GM21576 (cell line): ENCODE measurements at regions not wholly inside any gene's neighbourhood (a gene's known extent, or its start where the extent isn't known, plus 50 kb on each side); places are given as distances from the start of the nearest gene placed in this dataset.

Experiments
- ATAC-seq: cut with Tn5 transposase; IDR thresholded peaks from one replicate; pipeline ENCODE4 v1.9.1; 2021; ENCODE audit warnings: mild to moderate bottlenecking, moderate library complexity; ENCODE audit not compliant: unreplicated experiment

DNA sequence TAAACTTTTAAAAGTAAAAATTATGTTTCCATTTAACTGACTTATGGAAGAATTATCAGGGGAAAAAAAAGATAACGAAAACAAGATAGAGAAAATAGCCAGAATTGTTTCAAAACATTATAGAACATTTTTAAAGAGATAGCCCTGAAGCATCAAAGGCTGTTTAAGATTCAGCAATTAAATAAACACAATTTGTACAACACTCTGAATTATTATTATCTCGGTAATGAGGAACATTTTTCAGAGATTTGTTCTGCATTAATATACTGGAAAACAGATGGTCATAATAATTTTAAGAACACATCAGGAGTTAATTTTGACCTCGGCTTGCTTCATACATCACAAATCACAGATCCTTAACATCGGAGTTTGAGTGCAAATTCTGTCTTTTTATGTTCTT, 643.8 kb downstream of the SORCS1 start:
- ATAC-seq, result no peak

DNA sequence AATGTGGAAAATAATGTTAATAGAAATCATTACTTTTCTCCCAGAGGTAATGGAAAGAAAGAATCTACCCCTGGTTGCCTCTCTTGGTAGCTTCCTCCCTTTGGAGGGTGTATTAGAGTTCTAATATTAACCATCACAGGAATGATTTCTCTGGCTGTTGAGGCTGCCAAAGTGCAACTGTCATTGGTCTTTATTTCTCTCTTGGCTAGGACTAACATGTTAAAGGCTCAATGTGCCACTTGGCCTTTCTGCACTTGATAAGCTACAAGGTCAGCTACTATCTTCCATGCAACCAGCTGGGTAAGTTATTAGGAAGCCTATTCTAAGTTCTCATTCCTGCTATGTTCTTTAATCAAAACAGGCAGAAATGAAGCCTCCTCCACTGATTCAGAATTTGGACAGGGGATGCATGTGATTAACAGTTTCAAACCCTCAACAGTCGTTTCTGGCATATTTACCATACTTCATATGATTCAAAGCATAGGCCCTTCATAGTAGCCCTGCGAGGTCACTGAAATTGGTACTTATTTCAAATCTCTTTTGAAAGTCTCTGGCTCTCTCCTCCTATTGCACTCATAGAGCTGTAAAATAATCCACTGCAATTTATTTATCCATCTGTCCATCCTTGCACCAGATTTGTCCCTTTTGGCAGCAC, 645.0 kb downstream of the SORCS1 start:
- no peak for ATAC-seq

- ATAC-seq, result no peak
Observed at GRCh38 chr10:106515206-106515790, 649.2 kb downstream of the SORCS1 start.

GRCh38 chr10:106513352-106513771, 651.1 kb downstream of the SORCS1 start:
- ATAC-seq, result no peak

DNA sequence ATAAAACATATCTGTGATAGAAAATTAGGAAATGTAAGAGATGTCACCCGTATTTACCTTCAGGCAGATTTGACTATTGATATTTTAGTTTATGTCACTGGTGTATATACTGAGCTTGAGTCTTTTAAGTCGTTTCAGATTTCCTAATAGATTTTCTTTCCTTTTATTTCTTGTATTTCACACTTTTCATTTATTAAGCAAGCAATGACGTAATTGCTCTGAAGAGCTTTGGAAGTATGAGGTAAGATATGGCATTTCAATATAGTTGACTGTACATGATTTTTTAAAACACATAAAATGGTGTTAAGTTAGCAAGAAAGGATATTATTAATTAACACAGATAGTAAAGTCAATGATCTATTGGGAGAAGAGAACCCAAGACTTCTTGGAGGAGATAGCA, 652.6 kb downstream of the SORCS1 start:
- ATAC-seq, result no peak

DNA sequence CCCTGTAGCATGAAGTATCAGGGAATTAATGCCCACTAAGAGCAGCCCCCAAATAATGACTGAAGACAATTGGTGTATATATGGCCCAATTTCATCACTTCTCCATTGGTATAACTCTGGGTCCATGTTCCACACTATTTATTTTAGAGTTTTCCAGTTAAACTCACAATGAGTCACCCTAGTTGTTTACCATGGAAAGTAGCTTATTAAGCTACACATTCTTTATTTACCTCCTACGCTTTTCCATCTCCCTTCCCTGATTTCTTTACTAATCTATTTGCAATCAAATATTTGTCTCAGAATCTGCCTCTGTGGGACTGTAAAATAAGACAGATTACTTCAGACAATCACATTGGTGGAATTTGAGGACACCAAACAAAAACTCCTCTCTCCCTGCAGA, 655.6 kb downstream of the SORCS1 start:
- no peak for ATAC-seq

GRCh38 chr10:106506526-106507283, 657.8 kb downstream of the SORCS1 start:
- no peak for ATAC-seq

DNA sequence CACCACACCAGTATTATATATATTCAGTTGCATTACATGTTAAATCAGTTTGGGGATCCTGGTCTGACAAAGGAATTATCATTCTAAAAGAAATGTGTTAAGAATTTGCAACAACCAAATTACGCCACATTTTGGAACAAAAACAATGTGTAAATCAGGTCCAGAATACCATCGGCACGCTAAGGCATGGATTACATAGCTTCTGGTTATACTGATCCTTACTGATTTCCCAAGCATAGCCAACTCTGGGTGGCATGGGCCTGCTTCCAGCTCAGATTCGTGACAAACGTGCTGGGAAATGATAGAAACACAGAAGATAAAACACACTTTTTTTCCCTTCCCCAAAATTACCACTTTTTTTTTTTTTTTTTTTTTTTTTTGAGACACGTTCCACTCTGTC, 660.0 kb downstream of the SORCS1 start:
- ATAC-seq, result no peak

DNA sequence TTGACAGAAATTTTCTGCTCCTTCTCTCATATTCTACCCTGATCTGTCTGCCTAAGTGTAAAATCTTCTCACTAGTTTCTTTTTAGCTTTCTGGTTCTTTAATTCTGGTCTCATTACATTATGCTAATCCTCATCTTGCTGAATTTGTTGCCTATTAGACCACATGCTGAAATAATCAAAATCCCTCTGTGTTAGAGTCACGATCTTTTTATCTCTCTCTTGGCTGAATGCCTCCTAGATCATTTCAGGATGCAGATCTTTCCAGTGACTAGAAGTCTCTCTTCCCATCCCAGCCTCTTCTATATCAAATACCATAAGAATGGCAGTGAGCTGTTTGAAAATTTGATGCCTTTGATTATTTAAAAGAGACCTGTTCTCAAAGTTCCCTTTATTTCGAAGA, 661.9 kb downstream of the SORCS1 start:
- no peak for ATAC-seq

- no peak for ATAC-seq
Observed at GRCh38 chr10:106500925-106501525, 663.5 kb downstream of the SORCS1 start.

- ATAC-seq, result no peak
Observed at GRCh38 chr10:106500041-106500924, 664.2 kb downstream of the SORCS1 start.

DNA sequence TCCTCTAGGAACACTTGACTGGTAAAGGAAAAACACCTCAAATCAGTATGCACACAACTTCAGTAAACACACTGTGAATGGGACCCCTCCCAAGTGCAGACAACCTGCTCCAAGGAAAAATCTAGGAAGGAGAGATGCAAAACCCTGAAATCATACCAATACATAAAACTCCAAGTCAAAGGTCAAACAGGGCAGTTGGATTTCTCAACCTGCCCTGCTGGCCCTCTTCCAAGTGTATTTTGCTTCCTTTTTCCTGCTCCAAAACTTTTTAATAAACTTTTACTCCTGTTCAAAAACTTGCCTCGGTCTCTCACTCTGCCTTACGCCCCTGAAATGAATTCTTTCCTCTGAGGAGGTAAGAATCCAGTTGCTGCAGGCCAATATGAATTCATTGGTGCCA, 665.1 kb downstream of the SORCS1 start:
- ATAC-seq, result no peak

GRCh38 chr10:106498675-106499074, 665.8 kb downstream of the SORCS1 start:
- no peak for ATAC-seq

GRCh38 chr10:106495931-106496330, 668.6 kb downstream of the SORCS1 start:
- no peak for ATAC-seq

GRCh38 chr10:106493751-106494150, 670.8 kb downstream of the SORCS1 start:
- no peak for ATAC-seq

DNA sequence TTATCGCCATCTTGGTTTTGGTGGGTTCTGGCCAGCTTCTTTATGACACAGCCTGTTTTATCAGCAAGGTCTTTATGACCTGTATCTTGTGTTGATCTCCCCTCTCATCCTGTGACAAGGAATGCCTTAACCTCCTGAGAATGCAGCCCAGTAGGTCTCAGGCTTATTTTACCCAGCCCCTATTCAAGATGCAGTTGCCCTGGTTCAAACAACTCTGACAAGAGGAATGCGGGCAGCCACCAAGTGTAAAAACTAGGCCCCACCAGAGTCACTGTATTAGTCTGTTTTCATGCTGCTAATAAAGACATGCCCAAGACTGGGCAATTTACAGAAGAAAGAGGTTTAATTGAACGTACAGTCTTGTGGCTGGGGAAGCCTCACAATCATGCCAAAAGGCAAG, 671.3 kb downstream of the SORCS1 start:
- ATAC-seq, result no peak

GRCh38 chr10:106487726-106488125, 676.8 kb downstream of the SORCS1 start:
- no peak for ATAC-seq

GRCh38 chr10:106481598-106482275, 682.8 kb downstream of the SORCS1 start:
- no peak for ATAC-seq

DNA sequence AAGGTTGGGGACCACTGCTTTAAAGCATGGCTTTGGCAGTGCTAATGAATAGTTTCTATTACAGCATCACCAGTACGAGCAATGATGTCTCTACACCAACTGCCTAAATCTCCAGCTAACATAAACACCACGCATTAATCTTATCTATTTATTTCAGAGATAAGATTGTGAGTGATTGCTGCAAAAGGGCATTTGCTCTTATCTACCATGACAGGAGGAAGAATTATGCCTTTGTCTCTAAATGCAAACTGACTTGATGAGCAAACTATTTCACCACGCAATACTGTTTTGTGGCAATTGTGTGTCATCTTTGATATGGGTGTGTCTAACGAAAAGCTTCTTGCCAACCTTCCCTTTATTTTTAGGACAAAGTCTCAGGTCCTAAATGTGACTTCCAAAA, 684.9 kb downstream of the SORCS1 start:
- ATAC-seq, result no peak

DNA sequence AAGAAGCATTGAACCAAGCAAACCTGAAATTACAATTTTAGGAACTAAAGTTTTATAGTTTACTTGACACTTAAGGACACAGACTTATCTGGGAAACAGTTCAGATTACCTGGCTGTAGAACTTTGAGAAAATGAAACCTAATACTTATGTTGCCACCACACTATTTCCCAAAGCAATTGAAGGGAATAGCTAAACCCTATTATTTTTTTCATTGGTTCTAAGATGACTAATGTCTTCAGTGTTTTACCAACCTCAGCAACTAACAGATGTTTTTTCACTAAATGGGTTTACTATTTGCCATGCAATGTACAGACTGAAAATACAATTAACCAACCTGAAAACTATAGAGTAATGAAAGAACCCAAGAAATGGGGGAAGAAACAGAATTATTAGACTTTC, 689.6 kb downstream of the SORCS1 start:
- ATAC-seq, result no peak
